ENCODE measurements at regions not wholly inside any gene's neighbourhood (a gene's known extent, or its start where the extent isn't known, plus 50 kb on each side); places are given as distances from the start of the nearest gene placed in this dataset.

GRCh38 chr12:77722536-77722935 lies 108.2 kb upstream of the NAV3 start:
- peak; percentile 38 for DNase-seq

GRCh38 chr12:77720258-77720657 lies 110.4 kb upstream of the NAV3 start:
- DNase-seq = no peak

DNA sequence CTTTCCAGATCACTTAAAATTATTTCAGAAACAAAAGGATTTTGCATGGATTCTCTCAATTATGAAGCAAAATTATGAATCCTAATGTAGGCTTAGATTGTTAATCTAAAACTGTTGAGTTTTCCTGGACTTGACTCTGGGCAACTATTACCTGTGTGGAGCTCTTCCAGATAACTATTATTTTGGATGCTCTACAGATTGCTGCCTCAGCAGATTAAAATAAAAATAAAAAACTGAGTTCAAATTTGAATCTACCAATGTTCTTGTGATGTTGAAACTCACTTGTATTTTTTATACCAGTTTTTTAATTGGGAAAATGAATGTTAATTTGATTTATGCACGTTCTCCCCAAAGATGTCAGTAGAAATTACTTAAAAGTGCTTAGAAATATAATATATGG lies 120.5 kb upstream of the NAV3 start:
- no peak for DNase-seq

DNA sequence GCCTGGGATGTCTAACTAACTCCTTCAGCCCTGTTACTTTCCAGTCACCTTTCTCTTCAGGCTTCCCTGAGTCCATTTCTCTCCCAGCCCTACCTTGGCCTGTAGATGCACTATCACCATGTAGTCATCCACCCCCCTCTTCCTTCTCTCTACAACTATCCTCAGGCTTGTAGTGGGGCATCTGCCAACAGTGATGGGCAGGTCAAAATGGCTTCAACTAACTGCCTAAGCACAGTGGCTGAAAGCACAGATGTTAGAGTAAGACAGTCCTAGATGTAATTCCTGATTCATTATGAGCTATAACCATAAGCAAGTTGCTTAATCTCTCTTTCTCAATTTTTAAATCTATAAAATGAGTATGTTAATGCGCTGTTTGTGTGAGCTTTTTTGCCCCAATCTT lies 133.6 kb upstream of the NAV3 start:
- DNase-seq = no peak

GRCh38 chr12:77696183-77696582 lies 134.5 kb upstream of the NAV3 start:
- DNase-seq = no peak

DNA sequence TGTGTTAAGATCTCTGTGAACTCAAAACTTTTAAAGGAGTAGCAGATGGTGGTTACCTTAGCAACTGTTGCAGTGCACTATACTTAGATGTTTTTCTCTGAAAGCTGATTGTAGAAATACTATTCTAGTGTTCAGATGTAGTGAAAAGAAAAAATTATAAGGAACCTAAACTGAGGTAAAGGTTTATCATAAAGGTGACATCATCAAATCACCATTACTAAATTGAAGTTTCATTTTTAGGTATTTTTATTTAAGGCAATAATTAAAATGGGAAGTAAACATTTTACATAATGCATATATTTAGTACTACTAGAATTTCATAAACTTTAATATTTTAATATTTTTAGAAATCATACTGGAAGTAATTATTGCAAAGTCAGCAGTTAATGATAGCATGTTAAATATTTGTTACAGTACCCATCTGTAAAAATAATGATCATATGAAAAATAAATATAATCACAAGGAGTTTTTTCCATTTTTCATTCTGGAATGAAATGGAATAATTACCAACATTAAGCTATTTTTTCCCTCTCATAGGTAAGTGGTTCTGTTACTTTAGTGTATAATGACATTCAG lies 141.1 kb upstream of the NAV3 start:
- no peak for DNase-seq

DNA sequence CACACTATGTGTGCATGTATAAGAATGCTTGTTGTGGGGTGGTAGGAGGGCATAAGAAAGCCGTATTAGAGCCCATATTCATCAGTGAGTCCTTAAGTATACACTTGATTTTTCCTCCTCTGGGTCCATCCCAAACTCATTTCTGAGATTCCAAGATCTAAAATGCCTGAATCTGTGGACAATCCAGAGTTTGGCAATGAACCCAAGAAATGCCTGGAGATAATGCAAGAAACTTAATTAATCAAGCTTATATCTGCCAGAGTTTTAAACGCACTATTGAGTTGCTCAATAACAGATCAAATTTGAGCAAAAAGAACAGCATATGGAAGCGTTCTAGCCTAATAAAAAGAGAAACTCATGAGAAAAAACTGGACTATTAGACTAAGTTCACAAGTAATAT lies 143.4 kb upstream of the NAV3 start:
- no peak for DNase-seq

DNA sequence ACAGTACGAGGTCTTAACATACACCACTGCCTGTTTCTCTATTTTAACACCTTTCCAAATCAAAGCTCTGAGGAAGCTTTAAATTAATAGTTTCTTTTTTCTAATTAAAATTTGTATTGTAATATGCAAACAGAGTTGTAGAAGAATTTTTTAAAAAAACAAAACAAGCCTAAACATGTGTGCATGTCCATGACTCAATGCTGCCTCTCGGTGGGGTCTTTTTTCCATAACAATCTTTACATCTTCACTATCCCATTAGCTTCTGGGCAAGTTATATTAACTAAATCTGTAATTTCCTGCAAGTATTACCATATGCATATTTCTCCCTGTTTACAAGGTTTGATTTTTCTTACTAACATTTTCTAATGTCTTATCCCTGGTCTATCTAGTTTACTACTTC lies 143.9 kb upstream of the NAV3 start:
- DNase-seq = no peak

DNA sequence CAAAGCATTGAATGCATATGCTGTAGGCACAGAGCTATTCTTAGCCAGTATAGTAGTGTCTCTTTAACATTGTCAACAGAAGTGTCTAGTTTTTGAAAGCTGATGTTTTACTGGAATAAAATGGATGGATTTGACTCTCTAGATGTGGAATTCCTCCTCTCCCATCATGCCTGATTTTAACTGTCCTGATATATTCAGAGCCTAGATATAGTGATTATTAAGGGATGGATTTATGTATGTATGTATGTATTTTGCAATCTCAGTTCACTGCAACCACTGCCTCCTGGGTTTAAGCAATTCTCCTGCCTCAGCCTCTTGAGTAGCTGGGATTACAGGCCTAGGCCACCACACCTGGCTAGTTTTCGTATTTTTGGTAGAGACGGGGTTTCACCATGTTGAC lies 144.8 kb upstream of the NAV3 start:
- no peak for DNase-seq

DNA sequence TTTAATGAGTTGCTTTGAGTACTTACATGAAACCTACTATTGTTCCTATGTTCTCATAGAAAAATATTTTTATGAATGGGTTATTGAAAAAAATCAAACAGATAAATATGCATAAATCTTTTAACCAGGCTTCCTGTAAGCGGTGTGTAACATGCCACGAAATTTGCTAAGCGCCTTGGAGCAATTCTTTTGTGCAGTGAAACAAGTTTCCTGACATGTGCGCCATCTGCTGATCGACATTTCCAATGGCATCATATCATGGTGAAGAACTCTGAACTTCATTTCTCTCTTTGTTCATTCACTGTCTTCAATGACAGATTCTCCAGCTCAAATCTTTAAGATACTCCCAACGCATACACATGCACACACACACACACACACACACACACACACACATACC lies 145.6 kb upstream of the NAV3 start:
- peak; percentile 20 for DNase-seq

DNA sequence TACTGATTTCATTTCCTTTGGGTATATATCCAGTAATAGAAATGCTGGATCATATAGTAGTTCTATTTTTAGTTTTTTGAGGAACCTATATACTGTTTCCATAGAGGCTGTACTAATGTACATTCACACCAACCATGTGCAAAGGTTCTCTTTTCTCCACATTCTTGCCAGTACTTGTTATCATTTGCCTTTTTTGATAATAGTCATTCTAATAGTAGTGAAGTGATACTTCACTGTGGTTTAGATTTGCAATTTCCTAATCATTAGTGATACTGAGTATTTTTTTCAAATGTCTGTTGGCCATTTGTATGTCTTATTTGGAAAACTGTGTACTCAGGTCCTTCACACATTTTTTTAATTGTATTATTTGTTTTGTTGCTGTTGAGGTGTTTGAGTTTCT lies 148.2 kb upstream of the NAV3 start:
- DNase-seq = no peak

DNA sequence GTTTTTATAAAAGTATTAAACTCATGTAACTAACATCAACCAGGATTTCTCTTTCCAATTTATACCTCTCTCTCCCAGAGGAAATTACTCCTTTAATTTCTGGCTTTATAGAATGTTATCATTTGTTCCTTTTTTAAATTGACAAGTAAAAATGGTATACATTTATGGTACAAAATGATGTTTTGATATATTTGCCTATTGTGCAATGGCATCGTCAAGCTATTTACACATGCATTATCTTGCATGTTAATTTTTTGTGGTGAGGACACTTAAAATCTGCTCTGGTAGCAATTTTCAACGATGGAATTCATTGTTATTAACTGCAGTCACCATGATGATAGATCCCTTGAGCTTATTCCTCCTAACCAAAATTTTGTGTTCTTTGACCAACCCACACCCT lies 149.0 kb upstream of the NAV3 start:
- no peak for DNase-seq

- no peak for DNase-seq
Observed at GRCh38 chr12:77679686-77680085, 151.0 kb upstream of the NAV3 start.

GRCh38 chr12:77678621-77679020 lies 152.1 kb upstream of the NAV3 start:
- DNase-seq = no peak

DNA sequence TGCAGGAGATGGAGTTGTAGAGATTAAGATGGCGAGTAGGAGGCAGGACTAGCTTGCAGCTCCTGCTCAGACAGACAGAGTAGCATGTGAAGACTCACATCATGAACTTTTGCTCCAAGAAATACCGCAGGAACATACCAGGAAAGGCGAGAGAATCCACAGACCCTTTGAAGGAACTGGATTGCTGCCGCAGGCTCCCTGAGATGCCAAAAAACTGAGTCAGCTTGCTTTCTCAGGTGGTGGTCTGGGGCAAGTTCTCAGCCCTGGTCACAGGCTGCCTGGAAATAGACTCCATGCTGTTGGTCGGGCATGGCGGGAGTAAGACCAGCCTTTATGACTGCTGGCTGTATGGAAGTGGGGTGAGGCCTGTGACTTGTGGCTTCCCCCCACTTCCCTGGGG lies 163.6 kb upstream of the NAV3 start:
- DNase-seq = no peak

- no peak for DNase-seq
Observed at GRCh38 chr12:77648716-77649115, 182.0 kb upstream of the NAV3 start.

DNA sequence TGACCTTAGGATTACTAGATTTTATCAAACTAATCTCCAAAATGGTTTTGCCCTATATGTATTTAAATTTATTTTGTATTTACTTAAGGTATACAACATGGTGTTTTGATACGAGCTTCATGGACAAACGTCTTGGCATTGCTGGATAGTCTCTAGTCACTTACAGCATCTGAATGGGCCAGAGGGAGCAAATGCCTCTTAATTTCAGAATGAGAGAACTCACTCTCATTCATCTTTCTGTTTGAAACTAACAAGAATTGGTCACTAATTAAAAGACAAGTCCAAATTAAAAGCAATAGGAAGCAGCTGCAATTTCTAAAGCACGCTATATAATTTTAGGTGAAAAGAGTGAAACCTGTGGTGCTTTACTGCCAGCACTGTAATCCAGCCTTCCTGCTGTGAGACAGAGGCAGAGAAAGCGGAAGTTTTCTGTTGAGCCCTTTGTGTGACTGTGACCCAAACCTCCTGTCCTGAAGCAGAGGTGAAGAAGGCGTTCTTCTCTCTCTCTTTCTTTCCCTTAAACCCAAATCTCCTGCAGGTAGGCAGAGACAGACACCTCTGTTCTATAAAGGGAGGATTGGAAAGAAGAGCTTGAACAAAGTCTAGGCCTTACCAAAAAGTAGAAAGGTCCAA lies 184.6 kb upstream of the NAV3 start:
- no peak for DNase-seq

- DNase-seq = no peak
Observed at GRCh38 chr12:77644915-77645605, 185.6 kb upstream of the NAV3 start.

GRCh38 chr12:77642246-77642645 lies 188.4 kb upstream of the NAV3 start:
- no peak for DNase-seq

DNA sequence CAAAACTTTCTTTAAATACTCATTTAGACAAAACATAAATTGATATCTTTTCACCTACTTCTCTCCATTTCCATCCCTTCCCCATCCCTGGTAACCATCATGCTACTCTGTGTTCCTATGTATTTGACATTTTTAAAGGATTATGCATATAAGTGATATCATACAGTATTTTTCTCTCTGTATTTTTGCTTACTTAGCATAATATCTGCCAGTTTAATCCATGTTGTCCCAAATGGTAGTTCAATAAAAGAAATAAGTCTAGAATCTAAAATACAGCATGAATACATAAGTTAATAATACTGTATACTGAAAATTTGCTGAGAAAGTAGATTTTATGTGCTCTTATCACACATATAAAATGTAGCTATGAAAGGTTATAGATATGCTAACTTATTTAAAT lies 190.3 kb upstream of the NAV3 start:
- DNase-seq = no peak

- DNase-seq = no peak
Observed at GRCh38 chr12:77630790-77631445, 199.8 kb upstream of the NAV3 start.

GRCh38 chr12:77630344-77630743 lies 200.3 kb upstream of the NAV3 start:
- no peak for DNase-seq

DNA sequence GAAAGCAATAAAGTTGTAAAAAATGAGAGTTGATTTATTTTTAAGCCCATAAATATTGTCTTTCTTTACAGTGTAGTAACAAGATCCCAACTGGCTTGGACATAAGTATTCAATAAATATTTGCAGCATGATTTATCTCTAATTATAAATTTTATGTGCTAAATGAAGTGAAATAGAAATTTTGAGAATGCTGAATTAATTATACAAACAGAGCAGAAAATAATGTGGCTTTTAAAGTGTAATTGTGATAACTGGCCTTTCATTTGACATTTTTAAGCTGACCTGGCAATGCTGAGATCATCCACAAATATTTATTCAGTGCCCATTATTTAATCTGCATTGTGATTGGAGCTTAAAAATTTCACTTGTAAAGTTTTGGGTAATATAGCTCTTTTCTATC lies 201.6 kb upstream of the NAV3 start:
- no peak for DNase-seq

DNA sequence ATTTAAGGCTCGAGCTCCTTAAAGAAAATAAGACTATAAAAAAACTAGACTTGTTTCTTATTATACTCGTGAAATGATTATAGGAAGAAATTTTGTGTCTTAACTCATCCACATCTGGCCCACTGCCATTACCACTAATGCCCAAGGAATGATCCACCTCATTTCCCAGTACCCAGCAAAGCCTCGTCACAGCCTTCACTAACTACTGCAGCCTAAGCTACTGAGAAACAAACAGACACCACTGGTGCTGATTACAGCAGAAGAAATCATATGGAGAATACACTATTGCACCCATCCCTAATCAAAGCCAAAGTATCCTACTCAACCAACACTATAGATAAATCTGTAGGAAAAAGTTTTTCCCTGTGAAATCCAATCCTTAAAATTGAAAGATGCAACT lies 205.3 kb upstream of the NAV3 start:
- DNase-seq = no peak

All from NCI-H526 treated with DMSO at 0.1 percent for 48 hours (cell line).